GM18508 (cell line): ENCODE measurements at regions not wholly inside any gene's neighbourhood (a gene's known extent, or its start where the extent isn't known, plus 50 kb on each side); places are given as distances from the start of the nearest gene placed in this dataset.
"Not testable (repeated sequence)": the region's sequence is repeated elsewhere in the genome, so short reads cannot be mapped to it uniquely, and the experiment has no call there.

ENCODE experiments used
- ATAC-seq: cut with Tn5 transposase; IDR thresholded peaks from one replicate; pipeline ENCODE4 v1.9.1; 2021; ENCODE audit warnings: moderate number of reproducible peaks; ENCODE audit not compliant: insufficient read depth, unreplicated experiment

DNA sequence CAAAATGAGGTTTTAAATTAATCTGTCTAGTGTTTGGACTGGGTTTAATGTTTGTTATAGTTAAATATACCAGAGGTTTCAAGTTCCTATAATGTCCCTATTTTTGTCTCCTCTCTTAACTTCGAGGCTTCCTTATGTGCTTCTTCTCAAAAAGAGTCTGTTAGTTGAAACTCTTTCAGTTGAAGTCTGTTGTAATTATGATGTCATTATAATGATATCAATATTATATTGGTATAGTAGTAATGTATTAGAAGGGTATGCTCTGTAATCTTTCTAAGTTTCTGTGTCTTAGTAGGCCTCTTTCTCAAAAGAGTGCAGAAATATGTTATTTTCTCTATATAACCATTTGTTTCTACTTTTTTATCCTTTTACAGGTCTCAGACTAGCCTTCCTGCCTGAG, 1148.0 kb downstream of the NSUN3 start:
- no peak for ATAC-seq

DNA sequence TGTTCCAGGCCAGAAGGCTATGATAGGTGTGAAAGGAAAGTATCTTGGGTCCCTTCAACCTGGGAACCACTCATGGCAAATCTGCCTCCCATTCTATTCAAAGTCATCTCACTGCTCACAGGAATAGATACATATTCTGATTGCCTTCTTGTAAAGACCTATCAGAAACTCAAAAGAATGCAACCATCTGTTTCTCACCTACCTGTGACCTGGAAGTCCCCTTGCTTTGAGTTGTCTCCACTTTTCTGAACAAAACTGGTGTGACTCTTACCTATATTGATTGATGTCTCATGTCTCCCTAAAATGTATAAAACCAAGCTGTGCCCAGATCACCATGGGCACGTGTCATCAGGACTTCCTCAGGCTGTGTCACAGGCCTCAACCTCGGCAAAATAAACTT, 1149.3 kb downstream of the NSUN3 start:
- no peak for ATAC-seq

DNA sequence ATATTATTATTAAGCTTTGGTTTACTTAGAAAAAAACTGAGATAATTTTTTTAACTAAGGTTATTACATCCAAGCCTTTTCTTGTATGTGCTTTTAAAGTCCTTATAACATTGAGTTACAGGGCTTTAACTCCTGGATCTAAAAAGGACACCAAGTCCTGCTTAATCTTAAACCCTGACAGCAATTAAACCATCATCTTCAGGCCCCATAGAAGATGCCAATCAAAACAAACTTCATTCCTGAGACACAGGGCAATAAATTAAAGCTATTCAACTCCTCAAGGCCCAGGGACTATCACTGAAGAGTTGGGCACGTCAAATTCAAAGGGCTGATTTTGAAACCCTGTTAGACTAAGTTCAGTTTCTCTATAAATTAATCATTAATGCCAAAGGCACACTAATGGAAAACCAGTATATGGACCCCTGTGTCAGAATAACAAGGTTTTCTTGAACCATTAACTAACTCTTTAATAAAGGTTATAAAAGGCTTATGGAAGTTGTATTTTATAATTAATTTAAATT, 1152.6 kb downstream of the NSUN3 start:
- ATAC-seq = no peak

DNA sequence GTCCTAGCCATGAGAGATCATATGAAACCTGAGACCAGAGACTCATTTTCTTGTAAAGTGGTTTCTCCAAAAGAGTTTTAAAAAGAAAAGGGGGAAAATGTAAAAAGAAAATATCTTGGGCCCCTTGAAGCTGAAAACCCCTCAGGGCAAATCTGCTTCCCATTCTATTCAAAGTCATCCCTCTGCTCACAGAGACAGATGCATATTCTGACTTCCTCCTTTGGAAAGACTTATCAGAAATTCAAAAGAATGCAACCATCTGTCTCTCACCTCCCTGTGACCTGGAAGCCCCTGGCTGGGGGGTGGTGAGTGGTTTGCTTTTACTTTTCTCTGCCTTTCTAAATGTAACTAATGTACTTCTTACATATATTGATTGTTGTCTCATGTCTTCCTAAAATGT, 1154.8 kb downstream of the NSUN3 start:
- ATAC-seq = no peak

DNA sequence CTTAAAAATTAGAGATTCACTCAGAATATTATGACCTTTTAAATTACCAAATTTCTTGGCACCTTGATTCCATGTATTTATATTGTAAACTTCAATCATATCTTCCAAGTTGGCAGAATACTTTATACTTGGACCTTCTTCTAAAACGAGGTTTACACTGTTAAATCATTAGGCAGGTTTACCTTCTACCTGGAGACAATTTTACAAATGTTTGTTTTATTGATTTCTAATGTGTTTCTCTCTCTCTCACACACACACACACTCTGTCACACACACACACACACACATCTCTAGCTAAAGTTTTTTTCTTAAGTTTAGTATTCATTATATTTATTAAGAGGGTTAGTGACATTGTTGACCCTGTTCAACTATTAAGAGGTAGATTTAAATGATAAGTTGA, 1155.6 kb downstream of the NSUN3 start:
- no peak for ATAC-seq

DNA sequence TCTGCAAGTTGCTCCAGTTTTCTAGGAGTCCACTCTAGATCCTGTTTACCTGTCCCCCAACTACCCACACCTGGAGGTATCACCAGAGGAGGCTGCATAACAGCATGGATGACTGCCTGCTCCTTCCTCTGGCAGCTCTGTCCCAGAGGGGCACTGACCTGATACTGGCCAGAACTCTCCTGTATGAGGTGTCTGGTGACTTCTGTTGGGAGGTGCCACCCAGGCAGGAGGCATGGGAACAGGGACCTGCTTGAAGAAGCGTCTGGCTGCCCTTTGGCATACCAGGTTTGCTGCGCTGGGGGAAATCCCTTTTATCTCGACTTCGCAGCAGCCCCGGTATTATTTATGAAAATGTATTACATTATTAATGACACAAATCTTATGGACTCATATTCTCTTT, 1163.6 kb downstream of the NSUN3 start:
- ATAC-seq = no peak

DNA sequence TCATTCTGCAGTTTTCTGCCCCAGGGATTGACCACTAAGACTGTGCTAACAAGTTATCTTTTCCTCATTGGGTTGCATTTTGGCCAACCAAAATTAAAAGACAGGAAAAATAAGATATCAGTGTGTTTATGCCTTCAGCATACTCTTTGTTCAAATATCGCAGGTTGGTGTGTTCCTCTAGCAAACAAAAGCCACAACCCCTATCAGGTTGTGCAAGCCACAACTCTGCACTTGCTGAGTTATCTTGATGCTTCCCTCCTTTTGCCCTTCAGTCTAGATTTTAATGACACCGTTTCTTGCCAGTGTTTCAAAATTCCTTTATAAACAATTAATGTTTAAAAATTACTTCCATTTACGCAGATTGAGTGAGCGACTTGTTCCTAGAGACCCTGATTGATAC, 1164.2 kb downstream of the NSUN3 start:
- ATAC-seq = no peak

DNA sequence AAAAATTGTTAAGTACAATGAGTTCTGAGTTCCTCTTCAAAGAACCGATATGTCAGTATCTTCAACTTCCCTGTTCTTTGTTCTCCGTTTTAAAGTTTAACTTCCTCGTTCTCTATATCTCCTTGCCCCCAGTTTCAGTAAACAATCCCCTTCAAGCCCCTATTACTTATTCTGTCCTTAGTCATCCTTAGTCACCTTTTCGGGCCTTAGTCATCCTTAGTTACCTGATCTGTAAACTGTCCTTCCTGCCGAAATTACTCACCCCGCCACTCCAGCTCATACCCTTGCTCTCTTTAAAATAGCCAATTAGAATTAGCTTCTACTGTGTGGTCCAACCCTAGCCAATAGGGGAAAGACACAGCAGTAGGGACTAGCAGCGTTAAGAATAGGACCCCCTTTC, 1165.6 kb downstream of the NSUN3 start:
- ATAC-seq = no peak

DNA sequence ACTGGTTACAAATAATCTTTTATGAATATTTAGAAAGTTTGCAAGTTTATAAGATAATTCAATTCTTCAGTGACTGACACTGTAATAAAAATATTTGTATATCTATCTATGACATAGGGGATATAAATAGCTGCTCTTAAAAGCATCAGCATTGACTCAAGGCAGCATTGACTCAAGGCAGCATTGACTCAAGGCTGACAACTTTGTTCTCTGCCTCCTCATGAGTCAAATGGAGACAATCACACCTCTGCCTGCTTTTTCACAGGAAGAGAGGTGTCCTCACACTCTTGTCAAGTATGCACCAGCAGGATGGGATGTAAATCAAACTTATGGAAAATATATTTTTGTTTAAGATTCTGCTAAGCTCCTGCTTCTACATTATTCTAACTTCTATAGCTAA, 1173.1 kb downstream of the NSUN3 start:
- no peak for ATAC-seq

DNA sequence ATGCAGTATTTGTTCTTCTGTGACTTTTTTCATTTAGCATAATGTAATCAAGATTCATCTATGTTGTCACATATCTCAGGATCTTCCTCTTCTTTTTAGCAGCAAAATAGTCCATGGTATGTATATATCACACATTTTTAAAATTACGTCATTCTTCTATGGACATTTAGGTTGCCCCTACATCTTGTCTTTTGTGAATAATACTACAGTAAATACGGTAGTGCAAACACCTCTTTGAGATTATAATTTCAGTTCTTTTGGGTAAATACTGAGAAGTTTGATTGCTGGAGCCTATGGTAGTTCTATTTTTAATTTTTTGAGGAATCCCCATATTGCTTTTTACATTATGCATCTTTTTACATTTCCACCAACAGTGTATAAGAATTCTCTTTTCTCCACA, 1174.9 kb downstream of the NSUN3 start:
- ATAC-seq = no peak

DNA sequence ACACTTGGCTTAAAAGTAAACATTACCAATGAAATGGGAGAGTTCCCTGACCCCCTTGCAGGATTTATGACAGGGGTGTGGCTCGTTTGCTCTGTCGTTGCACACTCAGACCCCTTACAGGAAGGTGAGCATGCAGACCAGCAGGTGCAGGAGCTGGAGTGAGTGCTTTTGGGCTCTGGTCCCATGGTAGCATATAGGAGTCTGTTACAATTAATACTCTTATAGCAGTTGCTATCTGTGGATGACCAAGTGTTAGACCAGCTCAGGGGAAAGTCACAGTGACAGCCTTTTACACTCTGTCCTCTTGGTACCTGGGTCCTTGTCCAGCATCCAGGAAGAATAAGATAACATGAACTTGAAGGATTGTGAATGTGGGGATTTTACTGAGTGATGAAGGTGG, 1177.5 kb downstream of the NSUN3 start:
- no peak for ATAC-seq

DNA sequence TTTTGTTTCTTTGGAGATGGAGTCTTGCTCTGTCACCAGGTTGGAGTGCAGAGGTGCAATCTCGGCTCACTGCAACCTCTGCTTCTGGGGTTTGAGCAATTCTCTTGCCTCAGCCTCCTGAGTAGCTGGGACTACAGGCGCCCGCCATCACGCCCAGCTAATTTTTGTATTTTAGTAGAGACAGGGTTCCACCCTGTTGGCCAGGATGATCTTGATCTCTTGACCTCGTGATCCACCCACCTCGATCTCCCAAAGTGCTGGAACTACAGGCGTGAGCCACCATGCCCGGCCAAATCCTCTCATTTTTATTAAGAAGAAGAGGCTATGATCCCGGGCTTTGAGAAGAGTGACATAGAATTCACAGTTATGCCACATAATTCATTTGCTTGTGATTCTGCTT, 1178.4 kb downstream of the NSUN3 start:
- ATAC-seq = not testable (repeated sequence)

DNA sequence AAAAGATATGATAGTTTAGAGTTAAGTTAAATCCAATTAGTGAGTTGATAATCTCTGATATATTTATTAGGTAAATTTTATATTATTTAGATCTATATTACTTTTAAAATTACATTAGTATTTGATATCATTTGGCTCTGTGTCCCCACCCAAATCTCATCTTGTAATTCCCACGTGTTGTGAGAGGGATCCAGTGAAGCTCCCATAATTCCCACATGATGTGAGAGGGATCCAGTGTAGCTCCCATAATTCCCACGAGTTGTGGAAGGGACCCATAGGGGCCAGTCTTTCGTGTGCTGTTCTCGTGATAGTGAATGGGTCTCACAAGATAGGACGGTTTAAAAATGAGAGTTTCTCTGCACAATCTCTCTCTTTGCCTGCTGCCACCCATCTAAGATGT, 1183.6 kb downstream of the NSUN3 start:
- ATAC-seq = no peak

DNA sequence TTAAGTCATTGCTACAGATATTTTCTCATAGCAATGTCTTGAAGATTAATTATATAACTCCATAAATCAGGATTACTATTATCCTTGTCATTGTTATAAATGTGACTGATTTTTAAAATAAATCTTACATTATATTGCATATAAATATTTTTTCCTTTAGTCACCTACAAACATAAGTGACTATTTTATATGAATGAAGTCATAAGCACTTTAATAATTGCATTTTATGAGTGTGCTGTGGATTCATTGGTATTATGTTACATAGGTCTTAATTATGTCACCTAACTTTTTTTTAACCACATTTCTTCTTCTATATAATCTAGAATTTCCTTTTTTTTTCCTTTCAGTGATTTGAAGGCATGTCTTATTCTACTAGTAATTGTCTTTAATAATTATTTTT, 1191.2 kb downstream of the NSUN3 start:
- ATAC-seq = no peak

DNA sequence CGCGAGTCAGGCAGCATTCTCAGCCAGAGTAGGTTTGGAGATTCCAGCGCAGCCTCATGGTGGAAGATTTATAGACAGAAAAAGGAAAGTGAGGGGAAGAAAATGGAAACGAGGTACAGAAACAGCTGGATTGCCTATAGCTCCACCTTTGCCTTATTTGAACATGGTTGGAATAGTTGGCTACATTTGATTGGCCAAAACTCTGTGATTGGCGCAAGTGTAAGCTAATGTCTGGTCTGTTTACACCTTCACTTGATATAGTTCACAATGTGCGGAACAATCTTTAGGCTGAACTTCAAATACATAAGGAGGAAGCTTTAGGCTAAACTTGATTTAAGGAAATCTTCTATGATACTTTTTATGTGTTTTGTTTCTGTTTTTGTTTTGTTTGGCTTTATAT, 1191.9 kb downstream of the NSUN3 start:
- ATAC-seq = no peak

DNA sequence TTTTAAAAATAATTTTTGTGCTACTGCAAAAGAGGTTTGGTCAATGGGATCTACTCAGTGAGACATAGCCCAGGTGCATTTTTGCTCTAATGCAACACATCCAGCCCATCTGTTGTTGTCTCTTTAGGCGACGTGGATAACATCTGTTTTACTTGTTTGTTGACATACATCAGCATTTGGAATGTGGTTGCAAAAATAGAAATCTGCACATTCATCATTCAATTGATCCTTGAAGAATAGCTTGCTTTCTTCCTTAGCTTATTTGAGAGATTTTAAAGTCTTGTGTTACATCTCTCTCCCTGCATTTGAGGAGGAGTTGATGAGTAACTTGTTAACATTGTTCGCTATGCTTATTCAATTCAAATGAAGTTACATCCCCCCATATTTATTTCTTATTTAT, 1202.3 kb downstream of the NSUN3 start:
- ATAC-seq = no peak

DNA sequence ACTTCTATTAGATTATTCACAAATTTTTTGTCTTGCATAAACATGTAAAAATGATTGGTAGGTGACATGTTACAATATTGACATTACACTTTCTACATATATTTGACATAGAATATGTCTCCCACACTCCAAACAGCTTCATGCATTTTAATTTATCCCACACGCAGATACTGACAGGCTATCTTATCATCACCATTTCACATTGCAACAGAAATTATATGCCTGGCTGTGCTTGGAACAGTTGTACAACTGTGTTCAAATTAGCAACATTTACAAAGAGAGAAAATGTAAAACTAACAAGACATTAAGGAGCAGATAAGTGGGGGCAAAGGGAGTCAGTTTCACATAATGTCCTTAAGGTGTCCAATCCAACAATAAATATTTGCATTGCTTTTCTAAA, 1208.5 kb downstream of the NSUN3 start:
- ATAC-seq = no peak

DNA sequence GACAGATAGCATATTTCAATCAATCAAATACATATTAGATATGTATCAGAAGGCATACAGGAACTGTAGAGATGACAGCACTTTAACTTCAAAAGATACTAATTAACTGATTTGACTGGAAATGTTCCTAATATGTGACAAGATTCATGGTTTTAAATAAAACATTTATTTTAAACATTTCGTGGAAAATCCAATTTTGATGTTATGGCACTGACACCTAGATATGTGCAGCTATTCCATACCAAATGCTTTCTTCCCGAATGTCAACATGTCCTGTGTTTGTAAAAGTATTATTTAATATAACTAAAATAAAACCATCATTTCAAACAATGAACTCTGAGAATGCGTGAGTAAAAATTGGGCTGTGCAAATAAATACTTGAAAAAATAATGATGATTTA, 1209.3 kb downstream of the NSUN3 start:
- no peak for ATAC-seq

DNA sequence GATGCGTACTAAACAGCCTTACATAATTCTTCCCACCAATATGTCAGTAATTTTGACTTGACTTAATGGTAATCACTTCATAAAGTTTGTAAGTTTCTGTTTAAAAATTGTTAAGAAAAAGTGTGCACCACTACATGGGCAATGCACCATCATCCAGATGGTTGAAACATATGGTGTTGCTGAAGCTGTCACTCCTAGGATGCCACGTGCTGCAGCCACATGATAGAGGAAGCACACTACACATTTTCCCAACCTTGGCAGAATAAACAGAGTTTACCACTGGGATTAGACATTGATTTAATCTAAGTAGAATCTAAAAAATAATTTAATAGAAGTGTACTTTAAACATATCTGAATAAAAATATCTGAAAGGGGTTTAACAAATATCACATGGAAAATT, 1209.9 kb downstream of the NSUN3 start:
- ATAC-seq = no peak

DNA sequence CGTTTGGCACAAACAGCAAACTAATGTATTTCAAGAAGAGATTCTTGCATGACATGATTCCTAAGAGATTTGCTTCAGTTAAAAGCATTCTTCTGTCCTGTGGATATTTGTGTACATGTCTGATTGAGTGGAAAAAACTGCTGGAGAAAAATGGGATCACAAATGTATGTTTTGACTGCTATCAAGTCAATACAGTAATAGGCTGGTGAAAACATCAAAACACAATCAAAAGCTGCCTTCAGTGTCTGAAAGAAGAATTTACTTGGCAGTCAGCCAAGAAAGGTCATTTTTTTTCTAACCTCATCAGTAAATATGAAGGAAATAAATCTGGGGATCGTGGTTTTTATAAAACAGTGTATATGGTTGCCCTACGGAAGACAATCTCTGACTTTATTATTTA, 1214.8 kb downstream of the NSUN3 start:
- ATAC-seq = no peak

DNA sequence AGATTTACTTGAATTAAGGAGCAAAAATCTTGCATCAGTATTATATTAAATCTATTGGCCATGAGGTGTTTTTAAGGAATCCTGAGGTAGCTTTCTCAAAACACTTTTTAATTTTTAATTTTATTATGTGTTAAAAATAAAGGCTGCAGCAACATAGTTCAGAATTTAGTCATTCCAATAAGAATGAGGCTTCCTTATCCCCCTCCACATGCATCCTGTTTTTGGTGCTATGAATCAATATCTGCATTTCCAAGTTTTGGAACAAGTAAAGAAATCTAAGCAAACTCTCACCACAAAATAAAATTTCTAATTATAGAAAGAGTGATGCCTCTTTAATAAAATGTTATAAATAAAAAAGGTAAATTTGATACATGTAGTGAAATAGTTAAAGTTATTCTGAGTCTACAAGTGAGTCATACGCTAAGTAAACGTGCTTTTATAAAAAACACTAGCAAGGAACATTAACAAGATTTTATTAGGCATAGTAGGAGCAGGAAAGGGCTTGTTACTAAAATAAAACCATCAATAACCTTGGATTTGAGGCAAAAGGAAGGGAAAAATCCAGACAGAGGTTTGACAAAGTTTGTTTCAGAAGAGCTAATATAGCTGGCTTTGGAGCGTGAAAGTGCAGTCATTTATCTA, 1218.0 kb downstream of the NSUN3 start:
- no peak for ATAC-seq

DNA sequence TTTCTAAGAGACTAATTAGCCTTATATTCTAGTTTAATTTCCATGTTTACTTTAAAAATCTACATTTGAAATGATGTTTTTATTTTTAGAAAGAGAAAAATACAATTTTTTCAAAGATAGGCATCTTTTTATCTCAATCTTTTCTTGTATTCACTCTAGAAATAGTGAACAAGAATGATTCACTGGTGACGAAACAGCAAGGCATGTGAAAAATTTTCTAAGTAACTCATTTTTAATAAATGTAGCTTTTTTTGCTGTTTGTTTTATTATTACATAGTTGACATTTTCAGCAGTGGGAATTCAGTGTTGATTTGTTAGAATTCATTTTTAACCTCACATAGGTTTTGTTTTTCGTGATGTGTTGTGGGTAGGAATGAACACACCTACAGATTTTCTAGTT, 1226.4 kb downstream of the NSUN3 start:
- no peak for ATAC-seq

DNA sequence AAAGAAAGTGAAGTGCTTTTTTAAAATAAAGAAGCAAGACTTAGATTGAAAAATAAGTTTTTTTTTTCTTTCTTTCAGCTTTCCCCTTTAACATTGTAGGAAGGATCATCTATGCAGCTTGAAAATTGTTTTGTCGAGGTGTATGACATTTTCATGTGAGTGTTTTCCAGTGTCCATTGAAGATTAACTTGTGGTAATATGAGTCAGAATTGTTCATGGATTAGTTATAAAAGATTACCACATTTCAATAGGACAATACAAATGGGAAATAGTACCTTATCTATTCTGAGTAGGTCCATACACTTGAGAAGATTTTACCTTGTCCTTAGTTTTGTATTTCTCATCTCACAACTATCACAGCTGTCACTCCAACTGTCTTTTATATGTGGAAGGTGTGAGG, 1234.7 kb downstream of the NSUN3 start:
- no peak for ATAC-seq
